Activated T-cell treated with anti-CD3 and anti-CD28 coated beads for 24 hours (primary cell): ENCODE measurements at regions not wholly inside any gene's neighbourhood (a gene's known extent, or its start where the extent isn't known, plus 50 kb on each side); places are given as distances from the start of the nearest gene placed in this dataset.
"Not testable (repeated sequence)": the region's sequence is repeated elsewhere in the genome, so short reads cannot be mapped to it uniquely, and the experiment has no call there.

ENCODE experiments used
- DNase-seq: peaks from one replicate; pipeline ENCODE4 v3.0.0-alpha.2; 2020; ENCODE audit warnings: low read depth

GRCh38 chr7:85415743-85416142 is 228.9 kb upstream of the SEMA3D start:
- no peak for DNase-seq

GRCh38 chr7:85413718-85414117 is 226.9 kb upstream of the SEMA3D start:
- no peak for DNase-seq

- no peak for DNase-seq
Measured at GRCh38 chr7:85412912-85413311, 226.1 kb upstream of the SEMA3D start.

- no peak for DNase-seq
Measured at GRCh38 chr7:85407391-85407790, 220.5 kb upstream of the SEMA3D start.

GRCh38 chr7:85405016-85405902 is 218.4 kb upstream of the SEMA3D start:
- DNase-seq = no peak

GRCh38 chr7:85396676-85397075 is 209.8 kb upstream of the SEMA3D start:
- DNase-seq = no peak

- DNase-seq = no peak
Measured at GRCh38 chr7:85392789-85393188, 205.9 kb upstream of the SEMA3D start.

- DNase-seq = no peak
Measured at GRCh38 chr7:85392326-85392725, 205.5 kb upstream of the SEMA3D start.

GRCh38 chr7:85386460-85386859 is 199.6 kb upstream of the SEMA3D start:
- no peak for DNase-seq

- no peak for DNase-seq
Measured at GRCh38 chr7:85384392-85384791, 197.5 kb upstream of the SEMA3D start.

- DNase-seq = no peak
Measured at GRCh38 chr7:85381212-85381611, 194.4 kb upstream of the SEMA3D start.

GRCh38 chr7:85376589-85376988 is 189.7 kb upstream of the SEMA3D start:
- no peak for DNase-seq

GRCh38 chr7:85356916-85357315 is 170.1 kb upstream of the SEMA3D start:
- no peak for DNase-seq

- no peak for DNase-seq
Measured at GRCh38 chr7:85343484-85343883, 156.6 kb upstream of the SEMA3D start.

GRCh38 chr7:85342781-85343180 is 155.9 kb upstream of the SEMA3D start:
- no peak for DNase-seq

- no peak for DNase-seq
Measured at GRCh38 chr7:85341973-85342372, 155.1 kb upstream of the SEMA3D start.

GRCh38 chr7:85341121-85341520 is 154.3 kb upstream of the SEMA3D start:
- DNase-seq = no peak

GRCh38 chr7:85336086-85336485 is 149.2 kb upstream of the SEMA3D start:
- DNase-seq = no peak

GRCh38 chr7:85335113-85335512 is 148.3 kb upstream of the SEMA3D start:
- not testable (repeated sequence) for DNase-seq

- DNase-seq = no peak
Measured at GRCh38 chr7:85328456-85328998, 141.7 kb upstream of the SEMA3D start.

GRCh38 chr7:85324145-85324799 is 137.4 kb upstream of the SEMA3D start:
- DNase-seq = no peak

- DNase-seq = no peak
Measured at GRCh38 chr7:85322252-85322651, 135.4 kb upstream of the SEMA3D start.
